GM06990 (cell line): ENCODE measurements at regions not wholly inside any gene's neighbourhood (a gene's known extent, or its start where the extent isn't known, plus 50 kb on each side); places are given as distances from the start of the nearest gene placed in this dataset.

Experiments used
- DNase-seq: peaks from one replicate; pipeline ENCODE4 v3.0.0-alpha.2; 2011; ENCODE audit not compliant: insufficient read length; ENCODE audit errors: extremely low read depth
- H3K27me3 ChIP-seq: replicated peaks from 2 replicates; pipeline ENCODE4 v1.6.0; 2011; ENCODE audit warnings: low read length; ENCODE audit not compliant: control insufficient read depth, insufficient read depth
- H3K36me3 ChIP-seq: 2 replicates; pipeline ENCODE4 v1.5.1; 2011; ENCODE audit warnings: low read length; ENCODE audit not compliant: control insufficient read depth, insufficient read depth
- H3K4me3 ChIP-seq: replicated peaks from 2 replicates; pipeline ENCODE4 v1.5.1; 2011; ENCODE audit warnings: low read depth, mild to moderate bottlenecking, control low read depth, low read length
- CTCF ChIP-seq: IDR thresholded peaks from 2 replicates; pipeline ENCODE4 v1.5.1; 2011; ENCODE audit warnings: low read length, control low read depth, mild to moderate bottlenecking, inconsistent platforms; ENCODE audit not compliant: insufficient read depth, poor library complexity, severe bottlenecking

GRCh38 chr2:140154706-140155105, 1374.5 kb upstream of the NXPH2 start:
- no peak for TF ChIP-seq CTCF
- no peak for DNase-seq
- H3K36me3 ChIP-seq = no peaks in the 10 kb centered on the region
- no peaks in the 10 kb centered on the region for H3K27me3 ChIP-seq
- no peak overlapping the region for H3K4me3 ChIP-seq

GRCh38 chr2:140154271-140154670, 1374.1 kb upstream of the NXPH2 start:
- Histone ChIP-seq H3K36me3 (no peaks in the 10 kb centered on the region), H3K27me3 (no peaks in the 10 kb centered on the region), H3K4me3 (no peak overlapping the region)
- DNase-seq = no peak
- no peak for TF ChIP-seq CTCF

- TF ChIP-seq CTCF = no peak
- no peaks in the 10 kb centered on the region for H3K27me3 ChIP-seq
- H3K36me3 ChIP-seq = no peaks in the 10 kb centered on the region
- H3K4me3 ChIP-seq = no peak overlapping the region
- no peak for DNase-seq
These were observed 1364.4 kb upstream of the NXPH2 start for GRCh38 chr2:140144611-140145010.

- Histone ChIP-seq H3K27me3 (no peaks in the 10 kb centered on the region), H3K36me3 (no peaks in the 10 kb centered on the region), H3K4me3 (no peak overlapping the region)
- DNase-seq = no peak
- no peak for TF ChIP-seq CTCF
These were observed 1358.5 kb upstream of the NXPH2 start for GRCh38 chr2:140138736-140139135.

GRCh38 chr2:140136861-140137260, 1356.7 kb upstream of the NXPH2 start:
- Histone ChIP-seq H3K36me3 (no peaks in the 10 kb centered on the region), H3K27me3 (no peaks in the 10 kb centered on the region), H3K4me3 (no peak overlapping the region)
- TF ChIP-seq CTCF = no peak
- DNase-seq = no peak

GRCh38 chr2:140136366-140136765, 1356.2 kb upstream of the NXPH2 start:
- TF ChIP-seq CTCF = no peak
- Histone ChIP-seq H3K36me3 (no peaks in the 10 kb centered on the region), H3K4me3 (no peak overlapping the region), H3K27me3 (no peaks in the 10 kb centered on the region)
- no peak for DNase-seq
